Suprapubic skin (tissue), 3 donors: ENCODE measurements at regions not wholly inside any gene's neighbourhood (a gene's known extent, or its start where the extent isn't known, plus 50 kb on each side); places are given as distances from the start of the nearest gene placed in this dataset.

Source experiments
- POLR2A ChIP-seq, 2 donors: fragments of 450-650 bp; IDR thresholded peaks; one replicate each; pipeline ENCODE4 v1.6.1; 2017; ENCODE audit warnings: antibody characterized with exemption in 2 of 2, mild to moderate bottlenecking in 2 of 2, moderate library complexity in 2 of 2
- TF ChIP-seq, protein P1 (sequence below), 2 donors: fragments of 200-600 bp in 1 of 2; fragments of 450-650 bp in 1 of 2; sonication (generic) in 1 of 2; IDR thresholded peaks; one replicate each; pipeline ENCODE4 v1.5.1; 2016 to 2019; ENCODE audit warnings: antibody characterized with exemption in 2 of 2, mild to moderate bottlenecking in 1 of 2, moderate library complexity in 1 of 2

DNA sequence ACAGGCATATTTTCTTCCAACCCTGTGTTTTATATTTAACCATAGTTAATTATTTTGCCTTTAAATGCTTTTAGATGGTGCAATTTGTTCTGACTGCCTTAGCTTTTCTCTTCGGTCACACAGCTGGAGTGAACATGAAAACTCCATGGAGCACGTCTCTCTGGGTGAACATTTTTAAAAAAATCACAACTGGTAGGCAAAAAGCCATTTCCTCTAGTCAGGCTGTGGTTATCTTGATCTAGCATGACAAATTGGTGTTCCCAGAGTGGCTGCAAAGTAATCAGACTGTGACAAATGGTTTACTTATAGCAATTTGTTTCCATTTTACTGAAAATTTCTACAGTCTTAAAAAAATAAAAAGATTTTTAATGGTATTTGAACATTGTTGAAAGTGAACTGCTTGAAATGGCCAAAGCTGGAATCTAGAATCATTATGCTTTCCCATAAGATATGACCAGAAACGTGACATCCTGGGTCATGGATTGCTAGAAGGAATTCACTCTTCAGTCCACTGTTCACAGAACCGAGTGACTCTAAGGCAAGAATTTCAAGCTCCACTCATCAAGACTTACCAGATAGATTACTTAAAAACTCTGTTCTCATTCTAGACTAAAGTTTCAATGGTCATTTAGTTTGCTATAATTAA, 703.6 kb downstream of the CPS1 start:
- TF ChIP-seq, protein P1, sequence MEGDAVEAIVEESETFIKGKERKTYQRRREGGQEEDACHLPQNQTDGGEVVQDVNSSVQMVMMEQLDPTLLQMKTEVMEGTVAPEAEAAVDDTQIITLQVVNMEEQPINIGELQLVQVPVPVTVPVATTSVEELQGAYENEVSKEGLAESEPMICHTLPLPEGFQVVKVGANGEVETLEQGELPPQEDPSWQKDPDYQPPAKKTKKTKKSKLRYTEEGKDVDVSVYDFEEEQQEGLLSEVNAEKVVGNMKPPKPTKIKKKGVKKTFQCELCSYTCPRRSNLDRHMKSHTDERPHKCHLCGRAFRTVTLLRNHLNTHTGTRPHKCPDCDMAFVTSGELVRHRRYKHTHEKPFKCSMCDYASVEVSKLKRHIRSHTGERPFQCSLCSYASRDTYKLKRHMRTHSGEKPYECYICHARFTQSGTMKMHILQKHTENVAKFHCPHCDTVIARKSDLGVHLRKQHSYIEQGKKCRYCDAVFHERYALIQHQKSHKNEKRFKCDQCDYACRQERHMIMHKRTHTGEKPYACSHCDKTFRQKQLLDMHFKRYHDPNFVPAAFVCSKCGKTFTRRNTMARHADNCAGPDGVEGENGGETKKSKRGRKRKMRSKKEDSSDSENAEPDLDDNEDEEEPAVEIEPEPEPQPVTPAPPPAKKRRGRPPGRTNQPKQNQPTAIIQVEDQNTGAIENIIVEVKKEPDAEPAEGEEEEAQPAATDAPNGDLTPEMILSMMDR (IDR thresholded peaks at IDR 0.05): no peak
- no peak for TF ChIP-seq POLR2A (IDR thresholded peaks at IDR 0.05)
